GM10266 (cell line): ENCODE measurements at regions not wholly inside any gene's neighbourhood (a gene's known extent, or its start where the extent isn't known, plus 50 kb on each side); places are given as distances from the start of the nearest gene placed in this dataset.

ENCODE experiments used
- DNase-seq: peaks from one replicate; pipeline ENCODE4 v3.0.0; 2012; ENCODE audit errors: extremely low spot score
- CTCF ChIP-seq: IDR thresholded peaks from 2 replicates; pipeline ENCODE4 v1.5.1; 2012; ENCODE audit warnings: mild to moderate bottlenecking, low read depth; ENCODE audit not compliant: control insufficient read depth, insufficient read depth; ENCODE audit errors: missing control alignments

- no peak for DNase-seq
- TF ChIP-seq CTCF: no peak
These were observed 232.9 kb downstream of the LNPK start for GRCh38 chr2:175769200-175769599.

DNA sequence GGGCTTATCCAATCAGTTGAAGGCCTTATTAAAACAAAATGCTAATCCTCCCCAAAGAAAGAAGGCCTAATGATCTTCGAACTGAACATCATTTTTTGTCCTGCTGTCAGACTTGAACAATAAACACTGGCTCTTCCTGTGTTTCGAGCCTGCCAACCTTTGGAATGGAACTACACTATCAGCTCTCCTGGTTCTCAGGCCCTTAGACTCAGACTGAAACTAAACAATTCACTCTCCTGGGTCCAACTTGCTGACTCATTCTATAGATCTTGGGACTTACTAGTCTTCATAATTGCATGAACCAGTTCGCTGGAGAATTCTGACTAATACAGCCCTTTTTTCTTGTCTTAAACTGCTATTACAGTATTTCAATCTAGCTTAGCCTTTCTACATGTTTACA lies 235.2 kb downstream of the LNPK start:
- TF ChIP-seq CTCF: no peak
- DNase-seq: no peak

DNA sequence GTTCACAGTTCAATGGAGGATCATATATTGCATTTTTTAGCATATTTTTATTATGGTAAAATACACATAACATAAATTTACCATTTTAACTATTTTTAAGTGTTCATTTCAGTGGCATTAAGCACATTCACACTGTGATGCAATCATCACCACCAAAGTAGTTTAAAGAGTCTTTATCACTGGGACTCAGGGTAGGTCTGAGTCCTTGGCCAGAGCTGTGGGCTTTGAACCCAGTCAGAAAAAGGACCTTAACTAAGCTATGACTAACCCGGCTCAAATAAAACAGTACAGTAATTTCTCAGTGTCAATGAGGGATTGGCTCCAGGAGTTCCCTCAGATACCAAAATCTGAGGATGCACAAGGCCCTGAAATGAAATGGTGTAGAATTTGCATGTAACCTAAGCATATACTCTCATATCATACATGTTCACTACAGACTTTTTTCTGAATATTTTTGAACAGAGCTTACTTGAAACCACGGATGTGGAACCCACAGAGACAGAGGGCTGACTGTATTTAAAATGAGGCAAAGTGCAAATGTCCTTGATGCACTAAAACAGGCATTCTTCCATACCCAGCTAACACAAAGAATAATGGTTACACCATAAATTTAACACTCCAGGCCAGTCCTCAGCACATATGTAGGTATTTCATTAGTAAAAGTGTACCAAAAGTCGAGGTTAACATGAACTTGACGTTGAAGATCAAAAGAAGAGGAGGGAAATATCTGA lies 246.2 kb downstream of the LNPK start:
- DNase-seq: no peak

GRCh38 chr2:175755169-175755568 lies 246.9 kb downstream of the LNPK start:
- no peak for TF ChIP-seq CTCF
- no peak for DNase-seq

More for the DNA sequence above, 246.2 kb downstream of the LNPK start:
- no peak for TF ChIP-seq CTCF

GRCh38 chr2:175750195-175750594 lies 251.9 kb downstream of the LNPK start:
- no peak for TF ChIP-seq CTCF
- DNase-seq: no peak

GRCh38 chr2:175745911-175746310 lies 256.2 kb downstream of the LNPK start:
- no peak for DNase-seq
- TF ChIP-seq CTCF: no peak

DNA sequence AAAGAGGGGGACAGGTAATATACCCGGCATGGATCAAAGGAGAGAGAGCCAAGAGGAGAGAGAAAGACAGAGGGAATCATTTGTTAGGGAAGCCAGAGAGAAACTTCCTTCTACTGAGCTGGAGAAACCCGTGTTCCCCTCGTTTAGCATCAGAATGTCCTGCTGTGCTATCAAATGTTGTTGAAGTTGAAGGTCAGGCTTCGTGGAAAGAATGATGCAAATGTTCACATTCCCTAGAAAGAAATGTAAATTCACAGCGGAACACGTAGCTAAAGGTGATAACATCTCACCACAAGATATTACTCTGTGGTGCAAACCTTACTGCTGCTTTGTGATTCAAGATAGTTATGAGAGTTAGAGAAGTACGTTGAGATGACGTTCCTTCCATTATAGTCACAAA lies 258.1 kb downstream of the LNPK start:
- DNase-seq: no peak
- no peak for TF ChIP-seq CTCF
